Esophagus squamous epithelium (tissue), 4 donors: ENCODE measurements at regions not wholly inside any gene's neighbourhood (a gene's known extent, or its start where the extent isn't known, plus 50 kb on each side); places are given as distances from the start of the nearest gene placed in this dataset.

ENCODE experiments used
- CTCF ChIP-seq, 6 experiments: fragments of 450-650 bp in 4 of 6; fragments of 200-600 bp in 2 of 6; sonication (generic) in 2 of 6; IDR thresholded peaks; one replicate each; pipeline ENCODE4 v1.5.1; 2016 to 2019; ENCODE audit warnings: antibody characterized with exemption in 6 of 6, mild to moderate bottlenecking in 4 of 6, moderate library complexity in 4 of 6
- POLR2A ChIP-seq, 4 donors: fragments of 450-650 bp; IDR thresholded peaks; one replicate each; pipeline ENCODE4 v1.6.1; 2017; ENCODE audit warnings: antibody characterized with exemption in 4 of 4, mild to moderate bottlenecking in 4 of 4, moderate library complexity in 3 of 4

- TF ChIP-seq CTCF (IDR thresholded peaks at IDR 0.05) (no peak), POLR2A (IDR thresholded peaks at IDR 0.05) (no peak)
Observed at GRCh38 chr18:46271488-46271887, 167.3 kb downstream of the HAUS1 start.
